Activated CD4-positive, CD25-positive, alpha-beta regulatory T cell treated with anti-CD3 and anti-CD28 coated beads, Interleukin-2, amount 50 U/mL, for 72 hours (primary cell): ENCODE measurements at regions not wholly inside any gene's neighbourhood (a gene's known extent, or its start where the extent isn't known, plus 50 kb on each side); places are given as distances from the start of the nearest gene placed in this dataset.
"Not testable (repeated sequence)": the region's sequence is repeated elsewhere in the genome, so short reads cannot be mapped to it uniquely, and the experiment has no call there.

Source experiments
- DNase-seq: peaks from one replicate; pipeline ENCODE4 v3.0.0; 2021

DNA sequence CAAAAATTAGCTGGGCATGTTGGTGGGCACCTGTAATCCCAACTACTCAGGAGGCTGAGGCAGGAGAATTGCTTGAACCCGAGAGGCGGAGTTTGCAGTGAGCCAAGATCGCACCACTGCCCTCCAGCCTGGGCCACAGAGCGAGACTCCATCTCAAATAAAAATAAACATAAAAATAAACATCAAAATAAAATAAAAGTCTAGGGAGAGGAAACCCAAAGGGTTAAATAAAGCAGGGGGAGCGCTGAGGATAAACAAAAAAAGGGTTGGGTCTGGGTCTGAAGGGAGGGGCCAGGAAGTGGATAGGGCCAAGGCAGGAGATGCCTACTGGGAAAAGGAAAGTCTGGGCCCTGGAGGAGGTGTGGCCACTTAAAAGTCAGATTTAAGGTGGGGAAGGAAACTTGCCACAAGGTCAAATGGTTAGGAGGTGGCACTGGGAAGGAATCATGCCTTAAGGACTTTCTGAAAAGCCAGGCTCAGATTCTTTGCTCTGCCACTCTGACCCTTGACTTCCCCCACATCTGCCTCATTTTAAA is 150.0 kb downstream of the ADSS2 start:
- no peak for DNase-seq

DNA sequence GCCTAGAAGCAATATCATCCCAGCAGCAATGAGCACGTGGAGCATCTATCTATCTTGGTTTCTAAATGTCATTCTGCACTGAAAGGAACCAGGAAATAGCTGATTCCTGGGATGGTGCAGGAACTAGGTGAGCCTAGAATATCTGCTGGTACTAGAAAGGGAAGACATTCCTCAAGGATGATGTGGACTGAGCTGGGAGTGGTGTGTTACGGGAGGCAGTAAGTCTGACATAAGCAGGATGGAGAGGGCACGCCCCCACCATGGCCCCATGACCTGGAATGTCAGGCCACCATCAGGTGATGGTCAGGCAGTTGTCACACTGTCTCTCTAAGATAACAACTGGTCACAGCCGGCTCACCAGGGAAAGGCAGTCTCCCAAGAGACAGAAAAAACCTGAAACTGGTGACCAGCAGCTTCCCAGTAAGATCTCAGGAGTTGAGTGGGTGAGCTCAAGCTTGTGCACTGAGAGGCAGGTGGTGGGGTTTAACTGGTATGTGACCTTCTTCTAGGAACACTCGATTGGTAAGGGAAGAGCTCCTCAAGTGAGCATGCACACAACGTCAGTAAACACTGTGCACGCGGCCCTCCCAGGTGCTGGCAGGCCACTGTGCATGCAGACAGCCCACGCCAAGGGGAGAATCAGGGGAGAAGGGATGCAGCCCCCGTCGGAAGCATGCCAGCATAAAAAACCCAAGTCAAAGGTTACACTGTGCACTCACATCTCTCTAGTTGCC is 148.7 kb downstream of the ADSS2 start:
- no peak for DNase-seq

DNA sequence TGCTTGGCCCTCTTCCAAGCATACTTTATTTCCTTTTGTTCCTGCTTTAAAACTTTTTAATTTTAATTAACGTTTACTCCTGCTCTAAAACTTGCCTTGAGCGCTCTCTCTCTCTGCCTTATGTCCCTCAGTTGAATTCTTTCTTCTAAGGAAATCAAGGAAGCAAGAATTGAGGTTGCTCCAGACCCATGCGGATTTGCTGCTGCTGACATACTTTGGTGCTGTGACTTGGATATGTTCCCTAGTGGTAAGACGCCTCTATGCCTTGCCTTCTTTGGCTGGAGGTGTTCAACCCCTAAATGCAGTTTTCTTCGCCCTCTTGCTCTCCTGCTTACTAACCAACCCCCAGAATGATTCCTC is 148.1 kb downstream of the ADSS2 start:
- no peak for DNase-seq

DNA sequence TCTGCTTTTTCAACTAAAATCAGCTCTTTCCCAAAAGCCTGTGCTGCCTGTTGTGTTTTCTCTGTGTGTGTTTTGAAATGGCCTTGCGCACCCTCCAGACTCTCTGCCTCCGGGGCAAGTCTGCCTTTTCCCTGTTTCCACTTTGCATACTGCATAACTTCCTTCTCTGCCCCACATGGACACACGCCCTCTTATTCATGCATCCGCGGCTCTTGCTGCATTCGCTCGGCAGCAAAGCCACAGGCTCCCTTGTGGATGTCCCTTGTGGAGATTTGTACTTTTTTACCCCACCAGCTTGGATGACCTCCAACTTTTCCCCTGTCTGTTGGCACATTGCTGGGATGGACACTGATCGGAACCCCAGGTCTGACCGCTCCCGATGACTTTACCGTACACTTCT is 147.6 kb downstream of the ADSS2 start:
- DNase-seq = no peak

DNA sequence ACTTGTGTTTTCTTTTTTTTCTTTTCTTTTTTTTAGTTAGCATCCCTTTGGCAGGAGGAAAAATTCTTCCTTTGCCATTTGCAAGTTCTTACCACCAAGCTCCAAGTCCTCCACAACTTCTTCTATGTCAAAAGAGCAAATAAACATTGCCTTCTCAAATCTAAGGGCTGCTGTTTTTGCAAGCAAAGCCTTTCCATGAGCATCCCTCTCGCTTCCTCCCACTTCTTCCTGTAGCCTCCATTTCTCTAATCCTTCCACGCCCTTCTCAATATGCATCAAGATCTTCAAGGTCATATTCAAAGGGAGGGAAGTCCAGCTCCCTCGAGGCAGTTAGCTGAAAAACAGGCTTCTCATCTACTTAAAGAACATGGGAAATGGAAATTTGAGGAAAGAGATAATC is 147.1 kb downstream of the ADSS2 start:
- DNase-seq = no peak

DNA sequence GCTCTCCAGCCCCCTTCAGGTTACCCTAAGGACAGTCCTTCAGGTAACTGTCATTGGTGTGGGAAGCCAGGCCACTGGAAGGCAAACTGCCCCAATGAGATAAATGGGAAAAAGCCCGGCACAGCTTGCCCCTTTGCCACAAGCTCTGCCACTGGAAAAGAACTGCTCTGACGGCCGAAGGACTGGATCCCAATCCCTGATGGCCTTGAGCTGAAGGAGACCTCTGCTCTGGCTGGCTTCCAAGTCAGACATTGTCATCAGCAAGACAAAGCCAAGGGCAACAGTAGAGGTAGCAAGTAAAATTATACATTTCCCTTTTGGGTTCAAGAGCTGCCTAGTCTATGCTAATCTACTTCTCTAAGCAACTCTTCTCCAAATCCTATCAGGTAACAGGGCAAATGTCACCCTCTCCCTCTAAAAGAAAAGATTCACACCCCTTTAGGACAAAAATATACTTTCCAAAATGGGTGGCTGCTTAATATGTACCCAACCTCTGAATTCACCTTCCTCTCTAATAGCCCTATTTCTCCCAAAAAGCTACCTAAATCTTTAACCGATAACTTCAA is 145.8 kb downstream of the ADSS2 start:
- no peak for DNase-seq

DNA sequence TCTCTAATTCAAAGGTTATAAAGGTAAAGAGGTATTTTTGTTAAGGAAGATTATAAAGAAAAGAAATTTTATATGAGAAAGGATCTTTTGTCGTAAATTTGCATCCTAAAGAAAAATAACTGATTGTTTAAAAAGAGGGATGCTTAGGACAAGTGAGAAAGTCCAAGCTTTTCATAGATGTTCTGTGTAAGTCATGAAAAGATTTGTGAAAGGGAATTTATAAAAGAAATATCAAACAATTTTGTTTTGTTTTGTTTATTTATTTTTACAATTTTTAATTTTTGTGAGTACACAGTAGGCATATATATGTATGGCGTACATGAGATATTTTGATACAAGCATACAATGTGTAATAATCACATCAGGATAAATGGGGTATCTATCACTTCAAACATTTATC is 145.2 kb downstream of the ADSS2 start:
- DNase-seq = no peak

DNA sequence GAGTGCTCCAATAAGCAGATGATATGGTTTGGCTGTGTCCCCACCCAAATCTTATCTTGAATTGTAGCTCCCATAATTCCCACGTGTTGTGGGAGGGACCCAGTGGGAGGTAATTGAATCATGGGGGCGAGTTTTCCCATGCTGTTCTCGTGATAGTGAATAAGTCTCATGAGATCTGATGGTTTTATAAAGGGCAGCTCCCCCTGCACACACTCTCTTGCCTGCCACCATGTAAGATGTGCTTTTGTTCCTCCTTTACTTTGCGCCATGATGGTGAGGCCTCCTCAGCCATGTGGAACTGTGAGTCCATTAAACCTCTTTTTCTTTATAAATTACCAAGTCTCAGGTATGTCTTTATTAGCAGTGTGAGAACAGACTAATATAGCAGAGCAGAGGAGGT is 142.5 kb downstream of the ADSS2 start:
- DNase-seq = not testable (repeated sequence)

DNA sequence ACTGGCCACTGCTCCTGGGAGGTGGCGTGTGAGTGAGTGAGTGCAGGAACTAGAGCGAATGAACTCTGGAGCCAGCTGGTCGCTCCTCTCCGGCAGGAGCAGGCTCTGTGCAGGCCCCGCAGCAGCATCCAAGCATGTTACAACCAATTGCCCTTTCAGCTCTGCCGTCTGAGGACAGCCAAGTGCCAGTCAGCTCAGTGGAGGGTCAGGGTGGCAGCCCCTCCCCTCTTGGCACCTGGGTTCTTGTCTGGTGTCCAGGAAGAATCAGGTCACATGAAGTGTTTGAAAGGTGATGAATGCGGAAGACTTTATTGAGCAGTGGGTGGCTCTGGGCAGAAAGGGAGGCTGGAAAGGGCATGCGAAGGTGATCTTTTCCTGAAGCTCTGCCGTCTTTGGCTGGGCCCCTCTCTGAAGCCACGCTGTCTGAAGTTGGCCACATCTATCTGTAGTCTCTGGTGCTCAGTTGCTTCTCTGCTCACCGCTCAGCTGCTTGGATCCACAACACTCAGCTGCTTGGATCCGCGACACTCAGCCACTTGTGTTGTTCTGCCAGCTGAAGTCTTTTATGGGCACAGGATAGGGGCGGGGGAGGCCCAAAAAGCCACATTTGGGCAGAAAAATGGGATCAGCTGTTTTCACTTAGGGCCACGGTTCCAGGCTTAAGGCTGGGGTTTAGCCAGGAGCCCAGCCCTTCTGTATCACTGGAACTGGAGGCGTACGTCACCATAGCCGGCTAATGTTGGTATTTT is 139.8 kb downstream of the ADSS2 start:
- no peak for DNase-seq

DNA sequence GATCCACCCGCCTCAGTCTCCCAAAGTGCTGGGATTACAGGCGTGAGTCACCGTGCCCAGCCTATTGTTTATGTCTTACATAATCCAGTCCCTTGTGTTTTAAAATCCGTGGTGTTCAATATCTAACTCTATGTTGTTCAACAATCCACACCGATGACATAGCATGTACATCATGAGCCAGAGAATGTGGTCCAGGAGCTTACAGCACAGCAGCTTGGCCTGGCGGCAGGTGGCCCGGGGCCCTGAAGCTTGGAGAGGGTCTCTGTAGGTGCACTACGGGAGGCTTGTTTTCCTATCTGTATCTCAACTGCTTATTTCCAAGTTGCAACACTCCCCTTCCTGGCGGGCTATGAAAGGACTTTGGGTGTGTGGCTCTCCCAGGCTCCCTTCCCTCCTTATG is 138.4 kb downstream of the ADSS2 start:
- DNase-seq = no peak

DNA sequence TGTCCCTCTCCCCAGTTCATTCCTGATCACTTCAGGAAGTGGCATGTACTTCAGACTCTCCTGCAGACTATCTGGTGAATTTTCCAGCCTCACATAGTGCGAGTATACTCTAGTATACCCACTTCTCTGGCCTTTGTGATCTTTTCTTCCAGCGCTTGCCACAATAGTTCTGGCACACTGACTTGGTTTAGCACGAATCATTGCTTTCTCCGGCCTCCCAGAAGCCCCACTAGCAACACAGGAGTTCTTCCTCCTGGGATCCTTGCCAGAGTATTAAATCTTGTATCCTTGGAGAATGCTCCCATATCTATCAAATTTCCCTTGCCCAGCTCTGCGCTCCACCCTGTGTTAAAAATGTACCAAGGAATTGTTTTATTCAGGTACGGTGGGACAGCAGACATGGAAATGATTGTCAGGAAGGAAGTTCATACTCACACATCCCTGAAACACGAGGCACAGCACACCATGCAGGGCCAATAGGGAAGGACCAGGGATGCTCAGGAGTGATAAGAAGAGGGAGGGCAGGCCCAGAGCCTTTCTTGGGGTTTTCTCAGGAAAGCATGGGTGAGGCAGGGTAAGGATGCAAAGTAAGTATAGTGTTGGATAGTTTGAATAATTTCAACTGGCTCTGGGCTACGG is 136.7 kb downstream of the ADSS2 start:
- no peak for DNase-seq

DNA sequence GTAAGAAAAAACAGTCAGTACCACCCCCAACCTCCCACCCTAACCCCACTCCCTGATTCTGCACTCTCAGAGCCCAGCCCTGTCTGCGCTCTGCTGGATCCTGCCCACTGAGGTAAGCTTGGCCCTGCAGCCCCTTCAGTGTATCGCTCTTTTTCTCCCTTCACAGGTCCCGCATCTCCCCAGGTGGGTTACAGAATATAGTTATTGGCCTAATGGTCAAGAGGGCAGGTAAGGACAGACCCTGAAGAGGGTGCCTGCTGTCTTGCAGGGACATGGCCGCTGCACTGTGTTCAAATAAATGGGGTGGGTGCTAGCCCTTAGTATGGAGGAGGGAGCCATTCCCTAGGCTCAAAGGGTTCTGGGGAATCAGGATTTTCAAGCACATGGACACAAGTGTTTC is 135.7 kb downstream of the ADSS2 start:
- DNase-seq = no peak

DNA sequence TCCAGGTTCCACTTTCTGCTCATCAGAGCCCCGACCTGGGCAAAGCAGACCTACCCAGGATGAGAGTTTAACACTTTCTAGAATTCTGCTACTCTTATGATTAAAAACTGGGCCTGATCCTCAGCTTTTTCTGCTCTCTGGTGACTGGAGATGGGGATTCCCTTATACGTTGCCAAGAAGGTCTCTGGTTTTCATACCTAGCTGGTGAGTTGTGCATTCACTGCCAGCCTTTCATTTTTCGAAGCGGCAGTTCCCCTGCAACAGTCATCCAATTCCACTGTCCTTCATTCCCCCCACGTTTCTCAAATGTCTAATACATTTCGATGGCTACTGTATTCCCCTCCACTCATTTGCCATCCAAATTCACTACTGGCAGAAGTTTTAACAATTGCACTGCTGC is 135.3 kb downstream of the ADSS2 start:
- DNase-seq = no peak

DNA sequence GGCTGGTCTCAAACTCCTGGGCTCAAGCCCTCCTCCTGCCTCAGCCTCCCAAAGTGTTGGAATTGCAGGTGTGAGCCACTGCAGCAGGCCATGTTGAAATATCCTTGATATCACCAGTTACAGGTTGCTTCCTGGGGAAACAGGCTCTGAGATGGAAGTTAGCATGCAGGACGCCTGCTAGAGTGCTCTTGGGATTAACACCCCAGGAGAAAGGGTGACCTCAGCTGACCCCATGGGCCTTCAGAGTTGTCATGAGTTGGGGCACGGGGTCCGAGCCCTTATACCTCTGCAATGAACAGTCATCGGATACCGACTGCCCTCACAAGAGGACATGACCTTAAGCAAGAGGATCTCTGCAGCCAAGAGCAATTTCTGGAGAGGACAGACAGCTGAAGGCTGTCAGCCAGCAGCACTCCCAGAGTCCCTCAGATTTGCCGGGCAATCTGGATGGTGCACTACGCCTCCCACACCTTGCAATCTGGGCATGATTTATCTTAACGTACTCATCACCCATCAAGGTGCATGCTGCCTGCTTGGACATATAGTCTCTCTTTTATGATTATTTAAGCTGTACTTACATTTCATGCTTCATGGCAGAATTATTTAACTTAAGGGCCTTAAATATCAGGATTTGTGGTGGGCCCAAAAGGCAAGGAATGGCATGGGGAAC is 134.6 kb downstream of the ADSS2 start:
- no peak for DNase-seq

DNA sequence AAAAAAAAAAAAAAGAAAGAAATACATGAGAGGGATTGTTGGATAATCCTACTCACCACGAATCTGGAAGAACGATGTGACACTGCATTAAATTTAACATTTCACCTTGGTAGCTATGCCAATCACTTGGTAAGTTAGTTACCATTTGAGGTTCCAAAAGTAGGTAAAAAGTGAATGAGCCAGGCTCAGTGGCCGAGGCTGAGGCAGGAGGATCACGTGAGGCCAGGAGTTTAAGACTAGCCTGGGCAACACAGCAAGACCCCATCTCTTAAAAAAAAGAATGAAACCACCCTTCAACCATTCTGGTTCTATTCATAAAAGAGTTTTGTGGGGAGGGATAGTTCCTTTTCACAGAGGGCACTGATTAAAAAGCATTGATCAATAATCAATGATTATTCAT is 133.6 kb downstream of the ADSS2 start:
- DNase-seq = no peak

DNA sequence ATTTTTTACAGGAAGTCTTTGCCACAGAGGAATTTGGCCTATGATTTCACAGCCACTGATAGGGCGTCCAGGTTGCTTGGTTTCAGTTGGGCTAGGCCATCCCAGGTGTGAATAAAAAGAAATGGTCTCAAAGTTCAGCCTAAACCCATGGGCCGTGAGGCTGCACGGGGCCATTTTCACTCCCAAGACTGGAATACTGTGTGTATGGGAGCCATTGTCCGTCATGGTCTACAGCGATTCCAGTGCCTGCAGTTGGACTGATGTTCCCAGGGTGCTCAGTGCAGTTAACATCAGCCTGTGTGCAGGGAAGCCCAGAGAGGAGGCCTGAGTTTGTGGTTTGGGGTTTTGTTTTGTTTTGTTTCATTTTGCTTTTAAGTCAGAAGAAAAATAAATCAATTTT is 133.2 kb downstream of the ADSS2 start:
- DNase-seq = no peak

DNA sequence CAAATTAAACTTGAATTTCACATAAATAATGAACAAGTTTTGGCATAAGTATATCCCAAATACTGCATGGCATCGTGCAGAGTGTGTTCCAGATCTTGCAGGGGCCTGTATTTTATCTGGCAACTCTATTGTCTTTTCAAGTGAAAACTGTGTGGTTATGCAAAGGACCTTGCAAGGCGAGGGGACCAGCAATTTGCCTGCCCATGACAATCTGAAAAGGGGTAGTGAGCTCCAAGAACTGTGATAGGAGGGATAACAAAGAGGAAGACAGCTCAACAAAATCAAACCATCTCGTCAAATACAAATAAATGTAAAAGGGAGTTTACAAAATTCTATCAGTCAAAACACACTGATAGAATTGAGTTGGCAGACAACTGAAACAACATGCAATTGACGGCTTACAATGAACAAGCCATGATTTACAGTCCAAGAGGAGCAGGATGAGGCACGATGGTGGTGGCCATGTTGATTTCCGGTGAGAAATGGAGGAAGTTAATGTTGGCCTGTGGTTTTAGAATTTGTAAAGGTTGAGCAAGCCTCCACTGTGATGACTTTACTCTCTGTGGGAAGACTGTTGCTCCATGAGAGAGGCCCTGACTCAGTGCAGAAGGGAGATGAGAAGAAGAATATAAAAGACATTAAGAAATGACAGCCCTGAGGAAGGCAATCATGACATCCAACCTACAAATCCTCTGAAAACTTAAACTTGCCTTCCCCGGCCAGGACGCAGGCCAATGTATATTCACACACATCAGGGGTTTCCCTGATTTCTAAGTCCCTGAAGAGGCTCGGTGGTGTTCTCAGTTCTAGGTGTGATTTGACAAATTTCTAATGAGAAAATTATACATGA is 132.2 kb downstream of the ADSS2 start:
- no peak for DNase-seq

DNA sequence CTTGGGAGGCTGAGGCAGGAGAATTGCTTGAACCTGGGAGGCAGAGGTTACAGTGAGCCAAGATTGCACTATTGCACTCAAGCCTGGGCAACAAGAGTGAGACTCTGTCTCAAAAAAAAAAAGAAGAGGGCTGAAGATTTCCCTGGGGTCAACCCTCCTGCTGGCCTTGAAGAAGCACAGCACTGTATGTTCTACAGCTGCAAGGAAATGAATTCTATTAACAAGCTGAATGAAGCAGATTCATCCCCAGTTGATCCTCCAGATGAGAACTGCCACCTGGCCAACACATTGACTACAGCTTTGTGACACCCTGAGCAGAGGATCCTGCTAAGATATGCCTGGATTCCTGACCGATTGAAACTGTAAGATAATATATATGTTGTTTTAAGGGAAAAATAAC is 129.5 kb downstream of the ADSS2 start:
- DNase-seq = no peak

DNA sequence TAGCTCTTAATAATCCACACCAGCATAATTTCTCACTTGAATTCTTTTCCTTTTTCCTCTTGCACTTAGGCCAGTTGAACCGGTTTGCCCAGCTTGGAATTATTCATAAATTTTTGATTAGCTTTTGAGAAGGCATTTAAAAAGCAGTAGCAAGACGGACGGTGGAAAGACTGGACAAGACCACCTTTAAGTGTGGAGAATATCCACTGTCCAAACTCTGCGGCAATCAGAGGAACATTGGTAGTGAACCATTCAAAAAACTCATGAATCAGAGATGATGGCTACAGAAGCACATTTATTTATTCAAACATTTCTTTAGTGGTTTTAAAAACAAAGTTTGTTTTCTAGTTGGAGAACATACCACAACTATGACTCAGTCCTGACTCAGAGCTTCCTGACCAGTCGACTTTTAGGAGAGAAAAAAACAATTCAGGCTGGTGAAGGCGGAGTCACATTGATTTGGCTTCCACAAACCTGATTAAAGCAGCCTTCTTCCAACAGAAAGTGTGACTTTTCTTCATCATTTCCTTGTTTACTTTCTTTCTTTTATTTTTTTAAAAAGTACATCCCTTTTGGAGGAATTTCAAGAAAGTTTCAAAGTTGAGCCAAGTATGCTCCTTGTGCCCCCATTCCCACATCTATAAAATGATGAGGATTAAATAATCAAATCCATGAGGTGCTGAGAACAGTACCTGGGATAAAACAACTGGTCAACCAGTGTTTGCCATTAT is 128.8 kb downstream of the ADSS2 start:
- DNase-seq = no peak

DNA sequence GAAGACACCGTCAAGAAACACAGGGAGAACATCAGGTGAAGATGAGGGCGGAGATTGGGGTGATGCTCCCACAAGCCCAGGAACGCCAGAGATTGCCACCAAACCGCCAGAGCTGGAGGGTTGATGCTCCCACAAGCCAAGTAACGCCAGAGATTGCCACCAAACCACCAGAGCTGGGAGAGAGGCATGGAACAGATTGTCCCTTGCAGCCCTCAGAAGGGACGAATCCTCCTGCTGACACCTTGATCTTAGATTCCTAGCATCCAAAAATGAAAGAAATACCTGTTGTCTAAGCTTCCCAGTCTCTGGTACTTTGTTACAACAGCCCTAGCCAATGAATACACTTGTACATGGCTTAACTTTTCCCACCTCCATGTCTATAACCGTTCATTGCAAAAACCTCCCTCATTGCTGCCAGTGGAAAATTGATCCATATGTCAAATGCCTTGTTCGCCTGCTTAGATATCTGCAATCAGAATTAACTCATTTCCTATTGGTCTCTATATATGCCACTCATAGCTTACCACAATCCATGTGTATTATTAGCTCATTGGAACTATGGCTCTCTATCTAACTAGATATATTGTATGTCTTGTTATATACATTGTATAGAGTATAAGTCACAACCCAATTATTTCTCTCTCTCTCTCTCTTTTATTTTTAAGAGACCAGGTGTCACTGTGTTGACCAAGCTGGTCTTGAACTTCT is 127.4 kb downstream of the ADSS2 start:
- no peak for DNase-seq
